Glomerular visceral epithelial cell (primary cell): ENCODE measurements at regions not wholly inside any gene's neighbourhood (a gene's known extent, or its start where the extent isn't known, plus 50 kb on each side); places are given as distances from the start of the nearest gene placed in this dataset.
"Not testable (repeated sequence)": the region's sequence is repeated elsewhere in the genome, so short reads cannot be mapped to it uniquely, and the experiment has no call there.

ENCODE experiments used
- DNase-seq: peaks from one replicate; pipeline ENCODE4 v3.0.0-alpha.2; 2016; ENCODE audit errors: extremely low spot score

- DNase-seq: no peak
Measured at GRCh38 chr2:36163520-36164254, 191.9 kb upstream of the CRIM1 start.

GRCh38 chr2:36157093-36157492, 198.5 kb upstream of the CRIM1 start:
- DNase-seq: not testable (repeated sequence)

- DNase-seq: no peak
Measured at GRCh38 chr2:36147670-36148390, 207.7 kb upstream of the CRIM1 start.

- no peak for DNase-seq
Measured at GRCh38 chr2:36146765-36147164, 208.8 kb upstream of the CRIM1 start.

- no peak for DNase-seq
Measured at GRCh38 chr2:36140391-36140790, 215.2 kb upstream of the CRIM1 start.

GRCh38 chr2:36137612-36138011, 218.0 kb upstream of the CRIM1 start:
- no peak for DNase-seq

- DNase-seq: no peak
Measured at GRCh38 chr2:36134281-36134680, 221.3 kb upstream of the CRIM1 start.

- no peak for DNase-seq
Measured at GRCh38 chr2:36128359-36128758, 227.2 kb upstream of the CRIM1 start.

- no peak for DNase-seq
Measured at GRCh38 chr2:36125702-36126101, 229.9 kb upstream of the CRIM1 start.

GRCh38 chr2:36123995-36124394, 231.6 kb upstream of the CRIM1 start:
- DNase-seq: no peak

GRCh38 chr2:36097022-36097421, 258.6 kb upstream of the CRIM1 start:
- no peak for DNase-seq

- DNase-seq: not testable (repeated sequence)
Measured at GRCh38 chr2:36091844-36092741, 263.5 kb upstream of the CRIM1 start.

- DNase-seq: no peak
Measured at GRCh38 chr2:36088716-36089328, 266.8 kb upstream of the CRIM1 start.

- no peak for DNase-seq
Measured at GRCh38 chr2:36087344-36087743, 268.2 kb upstream of the CRIM1 start.

GRCh38 chr2:36079793-36080192, 275.8 kb upstream of the CRIM1 start:
- no peak for DNase-seq

GRCh38 chr2:36074008-36074407, 281.6 kb upstream of the CRIM1 start:
- no peak for DNase-seq

GRCh38 chr2:36071698-36072097, 283.9 kb upstream of the CRIM1 start:
- DNase-seq: no peak

GRCh38 chr2:36069074-36069473, 286.5 kb upstream of the CRIM1 start:
- no peak for DNase-seq

- no peak for DNase-seq
Measured at GRCh38 chr2:36068086-36068485, 287.5 kb upstream of the CRIM1 start.

GRCh38 chr2:36060133-36060532, 295.4 kb upstream of the CRIM1 start:
- no peak for DNase-seq

GRCh38 chr2:36059691-36060090, 295.9 kb upstream of the CRIM1 start:
- DNase-seq: no peak

- peak; percentile 1 for DNase-seq
Measured at GRCh38 chr2:36058953-36059352, 296.6 kb upstream of the CRIM1 start.
